Right lobe of liver (tissue), 6 donors: ENCODE measurements at regions not wholly inside any gene's neighbourhood (a gene's known extent, or its start where the extent isn't known, plus 50 kb on each side); places are given as distances from the start of the nearest gene placed in this dataset.
A peak's percentile ranks its signal among the peaks of the same experiment; 100 is the strongest.
"Not testable (repeated sequence)": the region's sequence is repeated elsewhere in the genome, so short reads cannot be mapped to it uniquely, and the experiment has no call there.

Source experiments
- ATAC-seq, 4 donors: fragments of 200-7000 bp; cut with Tn5 transposase; one replicate each; pipeline ENCODE4 v1.9.1; 2020; ENCODE audit warnings: mild to moderate bottlenecking in 4 of 4, moderate library complexity in 4 of 4
- DNase-seq, 3 donors: peaks; one replicate each; pipeline ENCODE4 v3.0.0-alpha.2; 2020
- H3K27ac ChIP-seq, 3 donors: fragments of 200-600 bp; one replicate each; pipeline ENCODE4 v1.8.0; 2022
- H3K27me3 ChIP-seq, 2 donors: fragments of 200-600 bp; one replicate each; pipeline ENCODE4 v1.8.0; 2022
- H3K36me3 ChIP-seq, 4 donors: fragments of 200-600 bp; sonication (generic) in 1 of 4; one replicate each; pipeline versions ENCODE4 v1.5.1 to v1.8.0; 2017 to 2022; ENCODE audit warnings: control low read depth in 1 of 4
- H3K4me1 ChIP-seq, 4 donors: fragments of 200-600 bp; sonication (generic) in 1 of 4; one replicate each; pipeline versions ENCODE4 v1.5.1 to v1.8.0; 2017 to 2022; ENCODE audit warnings: control low read depth in 1 of 4
- H3K4me3 ChIP-seq, 3 donors: fragments of 200-600 bp; one replicate each; pipeline ENCODE4 v1.8.0; 2022
- H3K9me3 ChIP-seq, 4 donors: fragments of 200-600 bp; sonication (generic) in 1 of 4; one replicate each; pipeline versions ENCODE4 v1.5.1 to v1.8.0; 2017 to 2022; ENCODE audit warnings: control low read depth in 1 of 4
- CTCF ChIP-seq, 4 donors: fragments of 200-600 bp in 3 of 4; fragments of 450-650 bp in 1 of 4; IDR thresholded peaks; one replicate each; pipeline versions ENCODE4 v1.5.1 to v1.8.0; 2016 to 2022; ENCODE audit warnings: antibody characterized with exemption in 4 of 4, mild to moderate bottlenecking in 2 of 4
- POLR2A ChIP-seq: fragments of 450-650 bp; IDR thresholded peaks from one replicate; pipeline ENCODE4 v1.6.1; 2017; ENCODE audit warnings: antibody characterized with exemption, mild to moderate bottlenecking
- WGBS: methylation state at CpG from one replicate; pipeline ENCODE4 v1.1.6; 2018; ENCODE audit warnings: low coverage, low lambda C conversion rate; ENCODE audit not compliant: insufficient coverage; ENCODE audit errors: missing lambda C conversion rate; 5-methylcytosine and 5-hydroxymethylcytosine counted together
- intact Hi-C, 2 donors: fragments of 100-400 bp; cut with DNase I; formaldehyde crosslinking; loops; one replicate each; pipeline versions ENCODE4 v1.11.2 to v1.14.1; 2022
- donor health status: DM: no; HTN: yes; CAD: no.
- donor health status: DM: no; HTN: no; CAD: no.
- donor health status: DM: no; HTN: no; CAD: no.
- donor health status: DM: no; HTN: yes; CAD: no.
- donor health status: DM: no; HTN: yes; CAD: no.

- Histone ChIP-seq H3K36me3 (no peaks in the 10 kb centered on the region), H3K9me3 (no peaks in the 10 kb centered on the region), H3K27me3 (no peaks in the 10 kb centered on the region), H3K4me3 (no peak overlapping the region), H3K27ac (no peak overlapping the region), H3K4me1 (no peaks in the 10 kb centered on the region)
- 86% methylated on average over 6 of the region's 6 CpGs for WGBS
- DNase-seq = no peak
- no peak for ATAC-seq
- intact Hi-C loops = no loop called here
- TF ChIP-seq CTCF (IDR thresholded peaks at IDR 0.05) (no peak), POLR2A (no peak)
These were observed 1377.2 kb upstream of the ZEB2 start for GRCh38 chr2:145897151-145897550.

GRCh38 chr2:145887915-145888314 lies 1368.0 kb upstream of the ZEB2 start:
- Histone ChIP-seq H3K9me3 (no peaks in the 10 kb centered on the region), H3K4me1 (no peaks in the 10 kb centered on the region), H3K4me3 (no peak overlapping the region), H3K36me3 (no peaks in the 10 kb centered on the region), H3K27me3 (no peaks in the 10 kb centered on the region), H3K27ac (no peak overlapping the region)
- no peak for TF ChIP-seq CTCF (IDR thresholded peaks at IDR 0.05)
- no peak for TF ChIP-seq POLR2A
- DNase-seq (no peak), ATAC-seq (no peak)
- intact Hi-C loops = no loop called here
- 75% methylated on average over 1 of the region's 1 CpG for WGBS

GRCh38 chr2:145880997-145881396 lies 1361.1 kb upstream of the ZEB2 start:
- WGBS = 70% methylated on average over 2 of the region's 23 CpGs
- intact Hi-C loops, H3K27ac ChIP-seq, DNase-seq, ATAC-seq, H3K4me1 ChIP-seq, H3K9me3 ChIP-seq, H3K27me3 ChIP-seq, H3K36me3 ChIP-seq, H3K4me3 ChIP-seq: not testable (repeated sequence)

GRCh38 chr2:145875016-145875415 lies 1355.1 kb upstream of the ZEB2 start:
- no peak overlapping the region for H3K27ac ChIP-seq
- no peaks in the 10 kb centered on the region for H3K4me1 ChIP-seq
- WGBS = 75% methylated on average over 5 of the region's 5 CpGs
- no peak for ATAC-seq
- no peak for DNase-seq
- no peak for TF ChIP-seq POLR2A
- TF ChIP-seq CTCF (IDR thresholded peaks at IDR 0.05) = no peak
- no peak overlapping the region for H3K4me3 ChIP-seq
- intact Hi-C loops = no loop called here
- no peaks in the 10 kb centered on the region for H3K27me3 ChIP-seq
- no peaks in the 10 kb centered on the region for H3K9me3 ChIP-seq
- no peaks in the 10 kb centered on the region for H3K36me3 ChIP-seq

- peak in 3 of 4 donors; percentile 43 to 97 (median 66) for ATAC-seq
These were observed 1354.5 kb upstream of the ZEB2 start for GRCh38 chr2:145874466-145874865.

More at GRCh38 chr2:145874466-145874865, 1354.5 kb upstream of the ZEB2 start:
- intact Hi-C loops = no loop called here
- TF ChIP-seq POLR2A (no peak), CTCF (IDR thresholded peaks at IDR 0.05) (no peak)
- Histone ChIP-seq H3K4me1 (no peaks in the 10 kb centered on the region), H3K27me3 (no peaks in the 10 kb centered on the region), H3K9me3 (no peaks in the 10 kb centered on the region), H3K36me3 (no peaks in the 10 kb centered on the region), H3K4me3 (no peak overlapping the region), H3K27ac (no peak overlapping the region)
- no peak for DNase-seq
- WGBS = 69% methylated on average over 1 of the region's 1 CpG
